GM08714 (cell line): ENCODE measurements at regions not wholly inside any gene's neighbourhood (a gene's known extent, or its start where the extent isn't known, plus 50 kb on each side); places are given as distances from the start of the nearest gene placed in this dataset.
"Not testable (repeated sequence)": the region's sequence is repeated elsewhere in the genome, so short reads cannot be mapped to it uniquely, and the experiment has no call there.

ENCODE experiments used
- H3K4me3 ChIP-seq: fragments of 200-500 bp; sonication (Bioruptor generic); 2 replicates; pipeline ENCODE4 v1.5.1; 2014; ENCODE audit warnings: mild to moderate bottlenecking, low read length, inconsistent platforms
- ZNF274 ChIP-seq: IDR thresholded peaks from 2 replicates; pipeline ENCODE4 v1.6.1; 2012; ENCODE audit warnings: mild to moderate bottlenecking, low read depth, low read length

DNA sequence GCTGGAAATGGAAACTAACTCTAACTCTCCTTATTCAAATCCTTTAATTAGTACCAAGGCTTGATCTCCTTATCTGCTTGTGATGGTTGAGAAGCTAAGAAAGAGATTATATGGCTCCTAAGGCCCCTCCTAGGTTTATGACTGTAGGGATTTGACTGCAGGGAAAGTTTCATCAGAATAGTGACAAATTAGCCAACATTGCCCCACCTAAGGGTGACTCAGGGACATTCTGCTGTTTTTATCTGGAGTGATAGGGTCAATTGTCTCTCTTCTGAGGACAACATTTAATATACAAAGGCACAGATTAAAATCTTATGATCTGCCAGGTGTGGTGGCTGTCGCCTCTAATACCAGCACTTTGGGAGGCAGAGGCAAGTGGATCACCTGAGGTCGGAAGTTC is 138.1 kb upstream of the MARCKS start:
- H3K4me3 ChIP-seq = no peak overlapping the region
- no peak for TF ChIP-seq ZNF274

DNA sequence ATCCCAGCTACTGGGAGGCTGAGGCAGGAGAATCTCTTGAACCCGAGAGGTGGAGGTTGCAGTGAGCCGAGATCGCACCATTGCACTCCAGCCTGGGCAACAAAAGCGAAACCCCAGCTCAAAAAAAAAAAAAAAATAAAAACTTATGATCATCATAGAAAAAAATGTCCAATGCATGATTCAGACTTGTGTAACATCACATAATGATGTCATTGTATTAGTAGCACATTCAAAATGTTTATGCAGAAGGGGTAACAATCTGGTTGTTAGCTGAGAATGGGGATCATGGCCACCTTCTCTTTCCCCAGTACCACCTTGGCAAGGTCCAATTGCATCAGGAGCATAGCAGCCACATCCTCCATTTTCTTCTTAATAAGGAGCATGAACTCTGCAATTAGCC is 137.6 kb upstream of the MARCKS start:
- TF ChIP-seq ZNF274 = no peak
- H3K4me3 ChIP-seq = no peak overlapping the region

DNA sequence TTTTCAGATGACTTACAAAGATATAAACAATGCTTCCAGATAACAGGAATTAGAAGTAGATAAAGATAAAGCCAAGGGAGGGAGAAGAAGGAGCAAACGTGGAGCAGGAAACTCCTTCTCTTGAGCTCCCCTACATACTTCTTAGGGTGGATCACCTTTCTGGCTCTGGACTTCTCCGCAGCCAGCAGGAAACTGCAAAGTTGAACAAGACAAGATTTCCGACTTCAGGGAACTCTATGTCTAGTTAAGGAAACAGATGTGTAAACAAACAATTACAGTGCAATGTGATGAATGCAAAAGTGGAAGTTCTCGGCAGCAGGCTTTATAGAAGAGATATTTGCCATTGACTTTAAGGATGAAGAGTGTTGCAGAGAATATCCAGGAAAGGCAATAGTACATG is 134.0 kb upstream of the MARCKS start:
- no peak overlapping the region for H3K4me3 ChIP-seq
- no peak for TF ChIP-seq ZNF274

DNA sequence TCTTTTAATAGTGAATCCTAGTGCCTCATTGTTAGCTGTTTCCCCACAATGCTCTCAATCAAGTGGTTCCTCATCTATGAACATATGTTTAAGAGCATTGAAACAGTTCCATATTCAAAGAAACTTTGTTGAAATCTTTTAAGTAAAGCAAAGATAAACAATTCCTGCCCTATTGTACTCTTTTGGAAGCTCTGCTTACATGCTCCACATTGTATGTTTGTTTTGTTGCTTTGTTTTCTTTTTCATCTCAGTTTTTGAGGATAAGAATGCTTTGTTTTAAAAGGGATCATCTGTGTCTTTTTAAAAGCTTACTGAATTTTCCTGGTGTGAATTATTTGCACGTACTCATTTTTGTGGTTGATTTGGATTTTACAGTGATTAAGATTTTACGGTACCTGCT is 132.2 kb upstream of the MARCKS start:
- not testable (repeated sequence) for H3K4me3 ChIP-seq

DNA sequence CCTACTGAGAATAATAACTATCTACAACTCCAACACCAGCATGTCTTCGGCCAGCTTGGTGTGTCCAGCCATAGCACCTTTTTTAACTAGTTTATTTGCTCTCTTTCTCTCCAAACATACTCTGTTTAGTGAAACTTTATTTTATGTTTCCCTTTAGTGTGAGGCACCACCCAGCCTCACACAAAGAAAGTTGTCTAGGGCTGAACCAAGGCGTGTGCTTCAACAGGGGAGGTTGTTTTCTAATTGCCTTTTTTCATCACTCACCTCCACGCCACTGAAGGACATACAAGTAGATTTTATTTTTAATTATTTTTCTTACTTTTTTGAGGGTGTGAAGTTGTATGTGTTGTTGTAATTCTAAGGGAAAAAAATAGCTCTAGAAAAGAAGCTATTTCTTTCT is 125.6 kb upstream of the MARCKS start:
- H3K4me3 ChIP-seq = no peak overlapping the region
- no peak for TF ChIP-seq ZNF274

DNA sequence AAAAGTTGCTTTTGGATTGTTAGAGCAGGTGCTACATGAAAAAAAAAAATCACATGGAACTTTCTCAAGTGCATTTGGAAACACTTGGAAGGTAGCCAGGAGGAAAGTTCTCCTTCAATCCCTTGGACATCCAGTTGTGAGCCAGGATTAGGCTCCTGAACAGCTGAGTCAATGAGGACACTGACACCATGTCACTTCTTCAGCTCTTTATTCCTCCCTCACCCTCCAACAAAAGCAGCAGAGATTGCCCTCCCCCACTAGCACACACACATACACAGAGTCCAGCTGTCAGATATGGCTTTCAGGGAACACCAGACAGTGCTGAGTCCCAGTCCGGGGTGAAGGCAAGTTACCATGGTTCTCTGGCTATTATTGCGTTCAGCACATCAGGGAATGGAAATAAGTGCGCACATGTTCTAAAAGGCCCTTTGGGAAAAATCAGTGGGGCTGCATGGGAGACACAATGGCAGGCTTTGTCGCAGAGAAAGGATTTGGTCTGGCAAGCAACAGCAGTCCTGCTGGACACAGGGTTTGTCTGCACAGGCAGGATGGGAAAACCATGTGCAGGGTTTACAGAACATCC is 124.7 kb upstream of the MARCKS start:
- TF ChIP-seq ZNF274 = no peak
- H3K4me3 ChIP-seq = no peak overlapping the region

DNA sequence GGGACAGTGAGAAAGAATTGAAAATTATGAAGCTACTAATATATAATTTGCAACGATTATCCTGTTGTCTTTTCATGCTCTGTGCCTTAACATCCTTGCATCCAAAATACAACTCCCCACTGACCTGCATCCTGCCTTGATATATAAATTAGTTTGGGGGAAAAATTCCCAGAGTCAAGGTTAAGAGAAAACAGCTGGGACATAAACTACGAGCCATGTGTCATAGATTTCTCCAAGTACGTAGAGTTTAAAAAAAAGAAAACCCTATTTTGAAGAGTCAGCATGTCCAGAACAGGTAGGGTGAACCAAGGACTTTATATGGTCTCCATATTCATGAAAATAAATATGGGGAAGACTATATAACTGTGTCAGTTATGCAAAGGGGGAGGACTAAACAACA is 123.8 kb upstream of the MARCKS start:
- H3K4me3 ChIP-seq = no peak overlapping the region
- no peak for TF ChIP-seq ZNF274

DNA sequence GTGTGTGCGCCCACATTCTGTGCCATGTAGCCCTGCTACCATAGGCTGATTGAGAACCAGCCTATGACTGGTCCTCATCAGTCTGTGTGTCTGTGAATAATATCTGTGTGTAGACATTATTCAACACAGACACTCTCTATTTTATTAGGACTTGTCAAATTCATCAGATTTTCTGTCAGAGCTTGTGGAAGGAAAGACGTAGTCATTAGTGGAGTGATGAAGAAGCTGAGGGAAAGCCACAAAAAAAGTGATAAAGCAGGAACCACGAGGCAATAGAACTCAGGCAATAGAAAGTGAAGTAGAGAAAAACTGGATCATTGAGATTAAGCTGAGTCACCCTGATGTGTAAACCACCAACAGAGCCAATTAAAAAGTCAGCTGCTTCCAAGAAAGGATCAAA is 122.2 kb upstream of the MARCKS start:
- TF ChIP-seq ZNF274 = no peak
- H3K4me3 ChIP-seq = no peak overlapping the region

DNA sequence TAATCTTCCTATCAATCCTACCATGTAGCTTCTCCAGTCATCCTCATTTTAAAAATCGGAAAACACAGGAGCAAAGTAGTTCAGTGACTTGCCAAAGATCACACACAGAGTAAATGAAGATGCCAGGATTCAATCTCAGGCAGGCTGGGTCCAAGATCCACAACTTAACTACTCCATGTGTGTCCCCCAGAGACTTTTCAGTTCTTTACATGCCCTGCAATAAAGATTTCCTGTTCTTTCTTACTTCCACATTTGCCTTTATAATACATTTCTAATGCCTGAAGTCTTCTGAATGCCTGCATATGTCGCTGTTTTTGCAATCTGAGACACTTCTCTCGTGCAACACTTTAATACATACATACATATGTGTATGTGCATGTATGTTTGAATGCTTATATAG is 121.7 kb upstream of the MARCKS start:
- no peak for TF ChIP-seq ZNF274

DNA sequence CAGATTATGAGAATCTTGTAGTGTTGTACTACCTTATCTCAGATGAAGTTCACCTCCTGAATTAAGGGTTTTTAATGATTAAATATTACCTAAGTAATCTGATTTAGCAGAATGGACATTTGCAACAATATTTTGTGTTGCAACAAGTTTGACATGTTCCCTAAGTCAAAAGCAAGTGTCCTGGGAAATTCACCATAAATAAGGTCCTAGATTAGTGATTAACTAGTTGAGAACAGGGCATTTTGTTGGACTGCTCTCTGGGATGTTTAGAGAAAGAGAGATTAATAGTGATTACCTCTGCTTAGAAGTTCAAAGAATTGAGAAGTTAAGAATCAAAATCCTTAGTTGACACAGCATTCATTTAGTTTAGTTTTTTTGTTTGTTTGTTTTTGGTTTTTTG is 120.2 kb upstream of the MARCKS start:
- H3K4me3 ChIP-seq = no peak overlapping the region
- no peak for TF ChIP-seq ZNF274

More for the DNA sequence above, 121.7 kb upstream of the MARCKS start:
- no peak overlapping the region for H3K4me3 ChIP-seq

DNA sequence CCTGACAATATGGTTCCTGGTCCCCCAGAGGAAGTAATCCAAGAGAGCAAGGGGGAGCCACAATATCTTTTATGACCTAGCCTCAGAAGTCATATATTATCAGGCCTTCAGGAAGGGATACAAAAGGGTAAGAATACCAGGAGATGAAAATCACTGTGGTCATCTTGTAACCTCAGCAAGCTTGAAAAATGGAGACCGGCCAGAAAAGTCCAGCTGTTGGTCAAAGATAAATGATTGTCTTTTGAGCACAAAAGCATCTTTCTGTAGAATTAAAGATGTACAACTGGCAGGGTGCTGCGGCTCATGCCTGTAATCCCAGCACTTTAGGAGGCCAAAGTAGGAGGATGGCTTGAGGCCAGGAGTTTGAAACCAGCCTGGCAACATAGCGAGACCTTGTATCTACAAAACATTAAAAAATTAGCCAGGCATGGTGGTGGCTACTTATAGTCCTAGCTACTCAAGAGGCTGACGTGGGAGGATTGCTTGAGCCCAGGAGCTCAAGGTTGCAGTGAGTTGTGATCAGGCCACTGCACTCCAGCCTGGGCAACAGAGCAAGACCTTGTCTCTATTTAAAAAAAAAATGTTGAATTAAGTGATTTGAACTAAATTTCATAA is 118.0 kb upstream of the MARCKS start:
- H3K4me3 ChIP-seq = no peak overlapping the region
- TF ChIP-seq ZNF274 = no peak

DNA sequence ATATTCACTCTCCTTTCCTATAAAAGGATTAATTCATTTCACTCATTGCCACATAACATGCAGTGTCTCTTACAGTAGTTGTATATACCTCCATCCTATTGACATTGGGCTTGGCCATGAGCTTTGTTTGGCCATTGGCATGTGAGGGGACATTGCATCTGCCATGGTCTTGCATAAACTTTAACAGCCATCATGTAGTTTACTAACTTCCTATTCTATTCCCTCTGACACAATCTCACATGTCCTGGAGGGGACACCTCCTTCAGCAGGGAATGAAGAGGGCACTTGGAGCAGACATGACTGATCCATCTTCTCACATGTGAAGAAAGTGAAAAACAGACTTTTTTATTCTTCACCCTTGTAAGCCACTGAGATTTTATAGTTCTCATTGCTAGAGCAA is 115.5 kb upstream of the MARCKS start:
- no peak for TF ChIP-seq ZNF274
- no peak overlapping the region for H3K4me3 ChIP-seq

DNA sequence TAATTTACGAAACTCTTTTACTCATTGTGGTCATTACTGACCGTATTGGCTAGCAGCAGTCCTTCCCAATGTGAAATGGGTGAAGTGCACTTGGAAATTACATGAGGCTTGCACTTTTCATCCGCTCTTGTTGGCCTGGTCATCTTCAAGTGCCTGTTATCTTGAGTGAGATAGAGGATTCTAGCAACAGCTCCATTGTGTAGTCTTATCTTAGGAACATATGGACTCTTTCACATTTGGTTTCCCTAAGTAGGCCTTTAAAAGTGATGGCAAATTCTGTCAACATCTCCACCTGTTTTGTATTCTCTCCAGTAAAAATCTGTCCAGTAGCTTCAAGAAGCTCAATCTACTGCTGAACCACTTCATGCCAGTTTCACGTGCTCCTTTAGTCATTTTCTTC is 114.8 kb upstream of the MARCKS start:
- no peak for TF ChIP-seq ZNF274
- no peak overlapping the region for H3K4me3 ChIP-seq

DNA sequence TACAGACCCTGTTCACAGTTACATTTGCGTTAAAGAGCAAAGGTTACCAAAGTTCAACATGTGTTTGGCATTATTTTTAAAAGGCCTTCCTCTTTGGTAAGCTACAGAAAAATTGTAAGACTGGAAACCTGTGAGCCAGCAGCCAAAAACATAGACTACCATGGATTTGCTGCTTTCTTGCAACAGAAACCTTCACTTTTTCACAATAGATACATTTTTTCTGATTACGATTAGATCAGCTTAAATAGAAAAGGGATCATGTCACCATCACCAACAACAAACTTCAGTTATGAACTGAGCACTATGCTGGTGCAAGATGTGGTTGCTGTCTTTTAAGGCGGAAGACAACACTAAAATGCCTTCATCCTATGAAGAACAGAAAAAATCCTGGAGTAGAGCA is 112.3 kb upstream of the MARCKS start:
- no peak for TF ChIP-seq ZNF274
- H3K4me3 ChIP-seq = no peak overlapping the region

DNA sequence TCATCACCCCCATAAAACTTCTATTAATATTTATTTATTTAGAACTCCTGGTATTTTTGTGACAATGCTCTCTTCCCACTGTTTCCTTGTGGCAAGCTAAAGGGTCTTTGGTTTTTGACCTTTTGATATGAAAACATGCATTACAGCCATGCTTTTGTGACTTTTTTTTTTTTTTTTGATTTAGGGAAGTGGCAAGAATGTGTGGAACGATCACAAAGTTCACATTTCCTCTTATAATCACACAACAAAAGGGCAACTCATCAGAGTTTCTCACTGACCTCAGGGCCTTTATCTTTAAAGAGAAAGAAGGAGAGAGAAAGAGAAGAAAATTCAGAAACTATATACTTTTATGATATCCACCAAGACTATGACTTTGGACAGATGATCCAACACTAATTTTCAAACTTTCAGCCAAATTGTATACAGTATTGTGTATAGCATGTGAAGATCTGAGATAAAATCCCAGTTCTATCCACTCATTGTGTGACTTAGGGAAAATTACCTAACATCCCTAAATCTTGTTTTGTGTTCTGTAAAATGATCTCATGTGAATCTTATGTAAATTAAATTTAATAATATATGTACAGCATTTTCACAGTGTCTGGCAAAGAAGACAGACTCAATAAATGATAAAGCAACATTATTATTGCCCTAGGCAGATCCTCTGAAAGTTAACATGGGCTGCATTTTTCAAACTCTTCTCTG is 106.8 kb upstream of the MARCKS start:
- no peak overlapping the region for H3K4me3 ChIP-seq
- TF ChIP-seq ZNF274 = no peak

DNA sequence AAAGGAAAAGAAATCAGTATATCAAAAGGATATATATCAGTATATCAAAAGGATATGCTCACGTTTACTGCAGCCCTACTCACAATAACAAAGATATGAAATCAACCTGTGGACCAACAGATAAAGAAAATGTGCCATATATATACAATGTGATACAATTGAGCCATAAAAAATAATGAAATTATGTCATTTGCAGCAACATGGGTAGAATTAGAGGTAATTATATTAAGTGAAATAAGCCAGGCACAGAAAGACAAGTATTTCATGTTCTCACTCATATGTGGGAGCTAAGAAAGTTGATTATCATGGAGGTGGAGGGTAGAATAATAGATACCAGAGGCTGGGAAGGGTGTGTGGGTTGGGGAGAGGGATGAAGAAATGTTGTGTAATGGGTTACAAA is 102.9 kb upstream of the MARCKS start:
- no peak overlapping the region for H3K4me3 ChIP-seq
- TF ChIP-seq ZNF274 = no peak
